ENCODE measurements at regions not wholly inside any gene's neighbourhood (a gene's known extent, or its start where the extent isn't known, plus 50 kb on each side); places are given as distances from the start of the nearest gene placed in this dataset.
"Not testable (repeated sequence)": the region's sequence is repeated elsewhere in the genome, so short reads cannot be mapped to it uniquely, and the experiment has no call there.

- DNase-seq (ENCODE audit: low spot score): no peak
Measured at GRCh38 chr5:145450286-145450885, 384.8 kb downstream of the PRELID2 start.

DNA sequence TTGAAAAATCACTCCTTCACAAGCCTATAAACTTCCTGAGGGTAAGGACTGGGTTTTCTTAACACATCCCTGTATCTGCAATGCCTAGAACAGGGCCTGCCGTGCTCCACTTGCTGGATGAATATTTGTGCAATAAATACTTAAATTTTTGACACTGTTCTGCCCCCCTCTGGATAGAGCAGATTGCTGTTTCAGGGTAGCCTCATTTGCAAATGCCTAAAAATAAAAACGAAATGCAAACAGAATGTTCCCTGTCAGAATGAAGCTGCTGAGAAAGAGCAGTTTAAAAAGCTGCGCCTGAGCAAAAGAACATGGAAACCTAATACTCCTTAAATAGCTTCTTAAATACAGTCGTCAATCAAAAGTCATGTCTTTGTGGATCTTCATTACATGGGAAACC lies 385.3 kb downstream of the PRELID2 start:
- no peak for DNase-seq (ENCODE audit: low spot score)

GRCh38 chr5:145446875-145447274 lies 388.3 kb downstream of the PRELID2 start:
- not testable (repeated sequence) for DNase-seq (ENCODE audit: low spot score)

- no peak for DNase-seq (ENCODE audit: low spot score)
Measured at GRCh38 chr5:145446412-145446811, 388.7 kb downstream of the PRELID2 start.

GRCh38 chr5:145445027-145445426 lies 390.1 kb downstream of the PRELID2 start:
- no peak for DNase-seq (ENCODE audit: low spot score)

GRCh38 chr5:145443964-145444363 lies 391.2 kb downstream of the PRELID2 start:
- DNase-seq (ENCODE audit: low spot score): no peak

- no peak for DNase-seq (ENCODE audit: low spot score)
Measured at GRCh38 chr5:145443366-145443765, 391.8 kb downstream of the PRELID2 start.

- not testable (repeated sequence) for DNase-seq (ENCODE audit: low spot score)
Measured at GRCh38 chr5:145442661-145443060, 392.5 kb downstream of the PRELID2 start.

DNA sequence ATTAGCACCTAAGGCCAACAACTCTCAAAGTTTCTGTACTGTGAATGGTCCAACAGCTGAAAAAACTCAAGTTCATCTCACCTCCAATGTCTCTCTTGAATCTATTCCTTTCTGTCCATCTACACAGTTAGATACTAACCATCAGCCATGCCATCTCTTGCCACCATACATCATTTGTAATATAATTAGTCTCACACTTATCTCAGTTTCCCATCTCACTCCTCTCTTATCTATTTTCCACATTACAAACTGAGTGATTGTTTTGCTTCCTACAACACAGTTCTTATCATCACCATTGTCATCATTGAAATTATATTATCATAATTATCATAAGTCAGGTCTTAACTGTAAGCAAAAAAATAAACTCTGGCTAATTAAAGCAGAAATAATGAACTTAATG lies 393.9 kb downstream of the PRELID2 start:
- DNase-seq (ENCODE audit: low spot score): no peak

GRCh38 chr5:145437627-145438026 lies 397.5 kb downstream of the PRELID2 start:
- DNase-seq (ENCODE audit: low spot score): no peak

DNA sequence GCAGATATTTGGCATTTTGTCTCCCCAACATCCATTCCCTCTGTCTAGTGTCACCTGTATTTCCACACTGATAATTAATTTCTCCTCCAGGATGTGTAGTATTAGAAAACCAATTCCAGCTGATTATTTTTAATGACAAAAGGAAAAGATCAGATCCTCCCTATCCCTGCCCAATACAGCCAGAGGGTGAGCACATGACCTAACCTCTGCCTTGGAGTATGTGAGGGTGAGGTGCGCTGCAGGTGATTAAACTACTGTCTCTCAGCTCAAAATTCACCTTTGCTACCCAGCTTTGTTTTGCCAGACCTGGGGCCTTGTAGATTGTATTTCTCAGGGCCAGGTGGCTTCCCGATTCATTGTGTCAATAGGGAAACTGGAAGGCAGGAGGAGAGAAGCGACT lies 402.1 kb downstream of the PRELID2 start:
- DNase-seq (ENCODE audit: low spot score): no peak

DNA sequence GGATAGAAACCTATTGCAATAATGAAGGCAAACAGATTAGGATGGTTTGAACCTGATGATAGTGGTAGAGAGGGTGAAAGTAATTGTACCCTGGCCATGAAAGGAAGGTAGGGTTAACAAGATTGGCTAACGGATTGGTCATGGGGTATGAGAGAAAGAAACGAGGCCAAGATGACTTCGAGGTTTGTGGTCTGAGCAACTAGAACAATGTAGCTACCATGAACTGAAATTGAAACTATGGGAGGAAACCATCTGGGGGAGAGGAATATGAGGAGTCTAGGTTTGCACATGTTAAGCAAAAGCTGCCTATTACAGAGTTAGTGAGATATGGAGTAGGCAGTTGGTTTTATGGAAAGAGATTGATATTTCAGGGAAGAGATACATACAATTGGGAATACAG lies 406.0 kb downstream of the PRELID2 start:
- no peak for DNase-seq (ENCODE audit: low spot score)

- DNase-seq (ENCODE audit: low spot score): no peak
Measured at GRCh38 chr5:145408048-145408341, 427.1 kb downstream of the PRELID2 start.

DNA sequence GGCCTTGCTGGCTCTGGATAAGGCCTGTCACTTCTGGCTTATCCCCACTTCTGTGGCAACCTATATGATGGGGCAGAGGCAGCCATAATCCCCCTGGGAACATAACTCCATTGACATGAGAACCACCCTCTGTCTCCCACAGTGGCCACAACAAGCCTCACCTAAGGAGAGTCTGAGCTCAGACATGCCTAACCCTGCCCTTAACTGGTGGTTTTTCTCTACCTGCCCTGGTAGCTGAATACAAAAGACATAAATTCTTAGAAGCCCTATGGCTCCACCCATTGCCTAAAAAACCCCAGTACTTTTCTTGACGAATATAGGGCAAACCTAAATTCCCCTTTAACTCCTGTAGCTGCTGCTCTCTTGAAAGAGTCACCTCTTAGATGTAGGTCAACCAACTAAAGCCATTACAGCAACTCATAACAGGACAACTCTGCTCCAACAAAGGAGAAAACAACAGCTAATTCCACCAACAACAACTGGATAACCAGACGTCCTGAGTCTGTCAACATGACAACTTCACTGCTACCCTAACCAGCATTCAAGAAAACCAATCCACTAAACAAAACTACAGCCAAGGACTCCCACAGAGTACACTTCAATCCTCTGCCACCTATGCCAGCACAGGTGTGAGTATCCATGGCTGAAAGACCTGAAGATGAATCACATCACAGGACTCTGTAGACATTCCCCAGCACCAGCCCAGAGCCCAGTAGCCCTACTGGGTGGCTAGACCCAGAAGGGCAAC lies 427.7 kb downstream of the PRELID2 start:
- no peak for DNase-seq (ENCODE audit: low spot score)

DNA sequence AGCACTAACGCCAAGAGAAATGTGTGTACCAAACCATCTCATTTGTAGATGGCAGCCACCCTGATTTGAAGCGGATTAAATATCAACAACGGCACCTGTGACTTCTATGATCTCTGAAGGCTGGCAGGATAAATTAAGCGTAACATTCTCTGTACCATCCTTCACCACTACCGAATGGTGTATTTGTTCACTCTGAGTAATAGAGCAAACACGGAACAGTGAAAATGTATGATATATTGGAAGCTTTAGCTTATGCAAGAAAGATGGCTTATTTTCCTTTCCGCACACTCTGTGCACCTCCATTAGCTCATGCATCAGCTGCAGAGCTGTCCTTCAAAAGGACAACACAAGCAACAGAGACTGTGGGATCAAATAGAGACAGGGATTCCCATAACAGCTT lies 431.1 kb downstream of the PRELID2 start:
- DNase-seq (ENCODE audit: low spot score): no peak

DNA sequence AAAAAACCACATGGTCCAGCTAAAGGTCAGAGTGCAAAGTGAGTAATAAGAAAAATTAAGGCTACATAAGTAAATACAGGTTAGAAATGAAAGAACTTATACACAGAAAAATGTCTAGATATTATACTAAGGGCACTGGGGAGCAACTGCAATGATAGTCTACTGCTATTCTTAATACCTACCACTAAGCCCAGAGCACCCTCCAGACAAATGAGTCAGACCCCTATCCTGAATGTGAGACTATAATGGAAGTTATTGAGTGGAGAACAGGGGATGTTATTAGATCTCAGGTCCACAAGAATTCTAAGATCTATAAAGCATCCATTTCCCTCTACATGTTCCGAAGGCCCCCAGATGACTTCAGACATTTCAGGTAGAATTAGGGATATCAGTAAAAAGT lies 438.3 kb downstream of the PRELID2 start:
- DNase-seq (ENCODE audit: low spot score): no peak

DNA sequence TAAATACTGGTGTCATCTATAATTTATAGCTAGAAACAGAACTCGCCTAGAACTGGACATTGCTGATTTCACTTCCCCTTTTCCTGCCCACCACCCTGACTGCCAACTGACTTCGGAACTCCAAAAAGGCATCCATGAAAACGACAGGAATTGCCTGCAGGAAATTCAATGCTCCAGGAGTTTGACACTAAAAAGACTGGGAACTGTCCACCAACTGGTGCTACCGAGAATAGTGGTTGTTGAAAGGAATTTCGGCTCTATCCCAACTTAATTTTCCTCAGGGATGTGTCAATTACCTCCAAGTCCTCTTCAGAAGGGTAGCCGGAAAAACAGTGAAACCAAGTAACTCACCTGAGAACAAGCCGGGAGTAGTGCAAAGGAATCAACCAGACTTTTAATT lies 440.0 kb downstream of the PRELID2 start:
- DNase-seq (ENCODE audit: low spot score): not testable (repeated sequence)

- no peak for DNase-seq (ENCODE audit: low spot score)
Measured at GRCh38 chr5:145393426-145393825, 441.7 kb downstream of the PRELID2 start.

DNA sequence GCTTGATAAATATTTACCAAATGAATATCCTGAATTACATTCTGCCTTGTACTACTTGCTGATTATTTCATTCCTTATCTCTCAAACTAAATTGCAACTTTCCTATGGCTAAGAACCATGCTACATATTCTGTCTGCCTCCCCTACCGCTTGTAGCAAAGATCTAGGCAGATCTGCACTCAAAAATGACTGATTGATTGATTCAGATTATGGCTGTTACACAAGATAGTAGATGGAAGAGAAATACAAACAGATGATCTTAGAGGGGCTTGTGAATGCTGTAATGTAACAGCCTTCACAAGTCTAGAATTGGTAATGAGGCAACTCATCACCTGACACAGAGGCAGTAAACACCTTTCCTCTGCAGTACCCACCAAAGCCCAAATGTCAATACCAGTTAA lies 446.1 kb downstream of the PRELID2 start:
- DNase-seq (ENCODE audit: low spot score): no peak

- no peak for DNase-seq (ENCODE audit: low spot score)
Measured at GRCh38 chr5:145385276-145385675, 449.9 kb downstream of the PRELID2 start.

GRCh38 chr5:145378226-145378625 lies 456.9 kb downstream of the PRELID2 start:
- no peak for DNase-seq (ENCODE audit: low spot score)

DNA sequence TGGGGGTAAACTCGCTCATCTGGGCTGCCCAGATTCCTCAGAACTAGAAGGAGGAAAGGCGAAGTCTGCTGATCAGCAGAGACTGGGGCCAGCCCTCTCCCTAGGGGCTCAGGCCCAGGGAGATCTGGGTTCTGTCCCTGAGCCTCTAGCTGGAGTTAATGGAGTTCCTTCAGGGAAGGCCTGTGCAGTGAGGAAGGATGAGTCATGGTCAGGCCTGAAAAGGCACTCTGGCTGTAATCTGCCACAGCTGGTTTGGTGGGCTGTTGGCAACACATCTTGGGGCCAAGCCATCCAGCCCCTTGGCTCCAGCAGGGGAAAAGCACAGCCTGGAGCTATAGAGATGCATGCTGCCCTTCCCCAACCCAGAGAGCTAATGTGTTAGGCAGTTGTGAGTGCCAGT lies 459.6 kb downstream of the PRELID2 start:
- DNase-seq (ENCODE audit: low spot score): no peak

DNA sequence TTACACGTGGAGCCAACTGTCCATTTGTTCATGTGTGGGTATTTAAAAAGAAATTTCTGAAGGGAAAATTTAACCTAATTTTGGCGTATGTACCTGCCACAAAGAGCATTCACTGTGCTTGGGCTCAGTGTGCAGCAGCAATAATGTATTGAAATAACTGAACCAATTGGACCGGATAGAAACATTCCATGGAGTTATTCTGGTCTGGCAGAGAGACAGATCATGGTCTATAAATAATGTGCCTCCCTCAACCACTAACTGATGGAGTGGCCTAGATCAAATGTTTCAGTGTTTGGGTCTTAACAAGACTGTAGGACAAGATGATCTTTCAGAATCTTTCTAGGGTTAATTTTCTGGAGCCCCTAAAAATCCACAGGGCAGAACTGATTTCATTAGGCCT lies 469.7 kb downstream of the PRELID2 start:
- no peak for DNase-seq (ENCODE audit: low spot score)

GRCh38 chr5:145362266-145362665 lies 472.9 kb downstream of the PRELID2 start:
- DNase-seq (ENCODE audit: low spot score): no peak

Measured in HuH-7.5 (cell line).